ENCODE measurements at regions not wholly inside any gene's neighbourhood (a gene's known extent, or its start where the extent isn't known, plus 50 kb on each side); places are given as distances from the start of the nearest gene placed in this dataset.
"Not testable (repeated sequence)": the region's sequence is repeated elsewhere in the genome, so short reads cannot be mapped to it uniquely, and the experiment has no call there.

GRCh38 chr6:18039481-18039880 lies 52.0 kb upstream of the KIF13A start:
- DNase-seq (ENCODE audit: low read depth, low spot score) = no peak
- H3K4me3 ChIP-seq (ENCODE audit: low read depth, low read length) = no peak overlapping the region
- in situ Hi-C loops (cut with HindIII; ENCODE audit: low sequenced_read_pairs) = no loop called here
- TF ChIP-seq CTCF (IDR thresholded peaks at IDR 0.05; ENCODE audit: low read depth, low read length) = no peak

- H3K4me3 ChIP-seq (ENCODE audit: low read depth, low read length); in situ Hi-C loops (cut with HindIII; ENCODE audit: low sequenced_read_pairs); DNase-seq (ENCODE audit: low read depth, low spot score): not testable (repeated sequence)
Measured at GRCh38 chr6:18038235-18038634, 50.8 kb upstream of the KIF13A start.
